ENCODE measurements at regions not wholly inside any gene's neighbourhood (a gene's known extent, or its start where the extent isn't known, plus 50 kb on each side); places are given as distances from the start of the nearest gene placed in this dataset.
"Not testable (repeated sequence)": the region's sequence is repeated elsewhere in the genome, so short reads cannot be mapped to it uniquely, and the experiment has no call there.

- Mint-ChIP-seq H3K36me3 (ENCODE audit: low read depth) (peaks cover 20% of the 10 kb centered on the region), H3K27ac (no peak overlapping the region), H3K9me3 (peaks cover 14% of the 10 kb centered on the region), H3K4me3 (no peak overlapping the region), H3K4me1 (ENCODE audit: low read depth) (peaks cover 6% of the 10 kb centered on the region; the same call in 1 of the 2 replicates), H3K27me3 (ENCODE audit: insufficient read depth) (no peaks in the 10 kb centered on the region)
- no peak for DNase-seq
- TF ChIP-seq CTCF (IDR thresholded peaks at IDR 0.05) = no peak
Measured at GRCh38 chr5:98179791-98180755, 593.4 kb upstream of the RGMB start.

- H3K9me3 Mint-ChIP-seq = peaks cover 14% of the 10 kb centered on the region
- H3K27me3 Mint-ChIP-seq (ENCODE audit: insufficient read depth) = no peaks in the 10 kb centered on the region
- H3K36me3 Mint-ChIP-seq (ENCODE audit: low read depth) = peaks cover 16% of the 10 kb centered on the region
- no peak overlapping the region for H3K27ac Mint-ChIP-seq
- H3K4me3 Mint-ChIP-seq = no peak overlapping the region
- no peak for TF ChIP-seq CTCF (IDR thresholded peaks at IDR 0.05)
- H3K4me1 Mint-ChIP-seq (ENCODE audit: low read depth) = peaks cover 22% of the 10 kb centered on the region
- DNase-seq = no peak
Measured at GRCh38 chr5:98186128-98186527, 587.3 kb upstream of the RGMB start.

GRCh38 chr5:98187945-98188344, 585.5 kb upstream of the RGMB start:
- no peak overlapping the region for H3K27ac Mint-ChIP-seq
- no peak for DNase-seq
- H3K27me3 Mint-ChIP-seq (ENCODE audit: insufficient read depth) = no peaks in the 10 kb centered on the region
- H3K9me3 Mint-ChIP-seq = peaks cover 6% of the 10 kb centered on the region; the same call in 1 of the 2 replicates
- H3K36me3 Mint-ChIP-seq (ENCODE audit: low read depth) = peaks cover 9% of the 10 kb centered on the region; the same call in 1 of the 2 replicates
- no peak overlapping the region for H3K4me3 Mint-ChIP-seq
- no peak for TF ChIP-seq CTCF (IDR thresholded peaks at IDR 0.05)
- peaks cover 22% of the 10 kb centered on the region for H3K4me1 Mint-ChIP-seq (ENCODE audit: low read depth)

GRCh38 chr5:98190344-98190743, 583.1 kb upstream of the RGMB start:
- H3K36me3 Mint-ChIP-seq (ENCODE audit: low read depth); H3K27me3 Mint-ChIP-seq (ENCODE audit: insufficient read depth); H3K9me3 Mint-ChIP-seq; H3K27ac Mint-ChIP-seq; H3K4me3 Mint-ChIP-seq; DNase-seq: not testable (repeated sequence)
- peaks cover 37% of the 10 kb centered on the region for H3K4me1 Mint-ChIP-seq (ENCODE audit: low read depth)

- Mint-ChIP-seq H3K9me3 (no peaks in the 10 kb centered on the region), H3K27me3 (ENCODE audit: insufficient read depth) (no peaks in the 10 kb centered on the region), H3K36me3 (ENCODE audit: low read depth) (no peaks in the 10 kb centered on the region), H3K4me1 (ENCODE audit: low read depth) (peaks cover 22% of the 10 kb centered on the region), H3K4me3 (no peak overlapping the region), H3K27ac (no peak overlapping the region)
- no peak for DNase-seq
- TF ChIP-seq CTCF (IDR thresholded peaks at IDR 0.05) = no peak
Measured at GRCh38 chr5:98193921-98194760, 579.3 kb upstream of the RGMB start.

Measured in HFFc6 (cell line).